HG03457 (cell line): ENCODE measurements at regions not wholly inside any gene's neighbourhood (a gene's known extent, or its start where the extent isn't known, plus 50 kb on each side); places are given as distances from the start of the nearest gene placed in this dataset.
"Not testable (repeated sequence)": the region's sequence is repeated elsewhere in the genome, so short reads cannot be mapped to it uniquely, and the experiment has no call there.

Source experiments
- ATAC-seq: cut with Tn5 transposase; IDR thresholded peaks from one replicate; pipeline ENCODE4 v1.9.1; 2021; ENCODE audit warnings: moderate number of reproducible peaks; ENCODE audit not compliant: unreplicated experiment

DNA sequence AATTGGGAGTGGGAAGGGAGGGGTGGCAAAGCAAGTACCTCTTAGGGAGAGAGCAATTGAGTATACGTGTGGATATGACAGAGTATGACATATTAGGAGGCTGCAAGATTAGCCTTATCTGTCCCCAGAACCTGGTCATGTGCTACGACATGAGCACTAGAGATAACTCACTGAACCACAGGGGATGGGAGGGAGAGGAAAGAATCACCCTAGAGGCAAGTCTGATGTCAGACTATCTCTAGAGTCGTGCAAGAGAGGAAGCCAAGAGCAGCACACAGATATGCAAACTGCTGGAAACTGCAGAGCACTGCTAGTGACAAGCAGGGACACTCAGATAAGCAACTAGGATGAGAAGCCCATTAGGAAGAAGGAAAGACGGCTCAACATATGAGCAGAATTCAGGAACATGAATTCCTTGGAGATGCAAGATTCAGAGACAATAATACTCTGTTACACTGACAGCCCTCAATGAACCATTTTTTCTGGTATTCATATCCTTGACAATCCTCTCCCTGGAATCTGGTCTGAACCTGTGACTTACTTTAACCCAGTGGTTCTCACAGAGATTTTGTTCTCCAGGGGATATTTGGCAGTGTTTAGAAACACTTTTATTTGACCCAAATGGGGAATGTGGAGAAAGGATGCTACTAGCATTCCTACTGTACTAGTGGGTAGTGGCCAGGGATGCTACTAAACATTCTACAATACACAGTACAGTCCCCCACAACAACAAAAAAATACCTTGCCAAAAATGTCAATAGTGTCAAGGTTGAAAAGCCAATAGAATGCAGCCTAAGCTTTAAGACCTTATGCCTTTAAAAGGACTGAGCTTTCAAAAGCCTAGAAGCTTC lies 84.0 kb upstream of the BMP2K start:
- ATAC-seq, result peak; percentile 52

DNA sequence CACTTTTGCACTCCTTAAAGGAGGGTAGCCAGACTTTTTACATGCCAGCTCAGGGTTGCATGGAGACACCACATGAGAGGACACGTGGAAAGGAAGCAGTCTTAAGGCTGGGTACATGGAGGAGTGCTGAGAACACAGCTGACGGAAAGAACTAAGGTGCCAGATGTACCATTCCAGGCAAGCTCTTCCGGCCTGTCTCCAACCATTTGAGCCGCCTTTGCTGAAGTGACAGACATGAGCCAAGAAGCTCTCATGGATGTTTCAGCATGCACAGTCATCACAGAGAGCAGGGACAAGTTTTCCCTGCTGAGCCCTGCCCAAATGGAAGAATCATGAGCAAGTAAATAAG lies 83.4 kb upstream of the BMP2K start:
- ATAC-seq, result no peak

- no peak for ATAC-seq
Observed at GRCh38 chr4:78693777-78694456, 82.2 kb upstream of the BMP2K start.

DNA sequence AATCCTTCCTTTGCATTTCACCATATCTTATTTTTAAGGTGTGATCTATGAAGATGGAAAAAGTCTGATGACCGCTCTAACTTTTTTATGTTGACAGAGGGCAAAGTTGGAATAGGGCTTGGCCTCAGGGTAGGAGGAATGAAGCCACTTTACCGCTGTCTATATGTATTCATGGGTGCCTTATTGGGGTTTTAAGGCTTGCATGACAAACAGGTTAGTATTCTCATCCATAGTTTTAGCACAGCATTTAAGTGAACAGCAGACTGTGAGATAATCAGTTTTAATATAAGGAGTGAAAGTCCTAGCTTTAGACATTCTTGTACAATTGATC lies 81.7 kb upstream of the BMP2K start:
- ATAC-seq, result no peak

- ATAC-seq, result no peak
Observed at GRCh38 chr4:78695910-78696309, 80.2 kb upstream of the BMP2K start.

GRCh38 chr4:78703079-78703478 lies 73.1 kb upstream of the BMP2K start:
- ATAC-seq, result no peak

DNA sequence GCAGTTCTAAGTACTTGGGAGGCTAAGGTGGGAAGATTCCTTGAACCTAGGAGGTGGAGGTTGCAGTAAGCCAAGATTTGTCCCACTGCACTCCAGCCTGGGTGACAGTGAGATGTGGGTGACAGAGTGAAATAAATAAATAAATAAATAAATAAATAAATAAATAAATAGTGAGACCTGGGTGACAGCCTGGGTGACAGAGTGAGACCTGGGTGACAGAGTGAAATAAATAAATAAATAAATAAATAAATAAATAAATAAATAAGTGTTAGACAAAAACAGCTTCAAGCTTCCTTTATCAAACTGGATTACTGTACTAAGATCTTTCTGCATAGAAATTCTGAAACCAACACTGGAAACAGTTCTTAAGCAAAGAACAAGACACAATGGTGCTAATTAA lies 71.8 kb upstream of the BMP2K start:
- no peak for ATAC-seq

GRCh38 chr4:78704981-78705683 lies 71.0 kb upstream of the BMP2K start:
- no peak for ATAC-seq

DNA sequence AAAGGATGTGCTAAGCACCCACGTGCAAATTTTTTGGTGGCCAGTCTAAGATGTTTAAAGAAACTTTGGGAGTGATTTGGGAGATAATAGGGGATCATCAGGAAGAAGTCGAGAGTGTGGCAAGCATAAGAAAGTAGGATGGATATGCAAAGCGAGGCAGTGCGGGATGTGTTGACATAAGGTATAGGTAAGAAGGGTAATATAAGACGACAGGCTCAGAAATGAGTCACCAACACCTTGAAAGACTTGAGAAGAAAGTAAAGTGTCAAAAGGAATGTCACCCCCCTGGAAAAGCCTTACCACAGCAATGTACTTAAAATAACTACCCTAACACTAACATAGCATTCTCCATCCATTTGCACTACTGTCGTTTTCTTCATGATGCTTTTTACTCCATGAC lies 69.8 kb upstream of the BMP2K start:
- ATAC-seq, result no peak

- no peak for ATAC-seq
Observed at GRCh38 chr4:78707268-78707667, 68.9 kb upstream of the BMP2K start.

DNA sequence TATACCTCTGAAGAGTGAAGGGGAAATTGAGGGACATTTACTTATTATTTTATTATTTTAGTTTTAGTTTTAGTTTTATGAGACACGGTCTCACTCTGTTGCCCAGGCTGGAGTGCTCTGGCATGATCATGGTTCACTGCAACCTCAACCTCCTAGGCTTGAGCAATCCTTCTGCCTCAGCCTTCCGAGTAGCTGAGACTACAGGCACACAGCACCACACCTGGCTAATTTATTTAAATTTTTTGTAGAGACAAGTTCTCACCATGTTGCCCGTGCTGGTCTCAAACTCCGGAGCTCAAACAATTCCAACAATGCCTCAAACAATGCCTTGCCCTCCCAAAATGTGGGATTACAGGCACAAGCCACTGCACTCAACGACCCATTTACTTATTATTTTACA lies 68.4 kb upstream of the BMP2K start:
- no peak for ATAC-seq

DNA sequence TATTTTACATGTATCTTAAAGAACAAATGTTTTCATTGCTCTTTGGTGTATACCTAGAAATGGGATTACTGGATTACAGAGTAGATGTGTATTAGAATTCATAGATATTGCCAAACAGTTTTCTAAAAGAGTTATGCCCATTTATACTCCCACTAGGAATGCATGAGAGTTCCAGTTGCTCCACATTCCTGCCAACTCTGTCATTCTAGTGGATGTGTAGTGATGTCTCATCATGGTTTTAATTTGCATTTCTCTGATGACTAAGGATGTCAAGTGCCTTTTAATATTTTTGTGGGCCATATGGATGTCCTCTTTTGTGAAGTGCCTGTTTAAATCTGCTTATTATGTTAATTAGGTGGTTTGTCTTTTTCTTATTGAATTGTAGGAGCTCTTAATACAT lies 65.6 kb upstream of the BMP2K start:
- ATAC-seq, result no peak

- ATAC-seq, result no peak
Observed at GRCh38 chr4:78711676-78712075, 64.5 kb upstream of the BMP2K start.

DNA sequence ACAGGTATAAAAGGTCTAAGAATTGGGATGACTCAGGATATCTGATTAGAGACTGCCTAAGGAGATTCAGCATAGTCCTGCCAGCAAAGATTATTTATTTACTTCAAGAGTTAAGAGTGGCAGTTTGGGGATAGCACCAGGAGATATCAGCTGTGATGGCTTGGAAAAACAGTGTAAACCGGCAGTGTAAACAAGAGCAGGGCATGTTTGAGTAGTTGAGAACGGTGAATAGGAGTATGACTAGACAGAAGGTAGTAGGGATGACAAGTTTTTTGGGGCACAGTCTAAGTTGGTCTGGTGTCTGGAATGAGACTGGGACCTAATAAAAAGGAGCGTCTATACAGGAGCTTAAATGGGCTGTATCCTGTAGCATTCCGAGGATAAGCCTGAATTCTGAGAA lies 61.6 kb upstream of the BMP2K start:
- ATAC-seq, result not testable (repeated sequence)

DNA sequence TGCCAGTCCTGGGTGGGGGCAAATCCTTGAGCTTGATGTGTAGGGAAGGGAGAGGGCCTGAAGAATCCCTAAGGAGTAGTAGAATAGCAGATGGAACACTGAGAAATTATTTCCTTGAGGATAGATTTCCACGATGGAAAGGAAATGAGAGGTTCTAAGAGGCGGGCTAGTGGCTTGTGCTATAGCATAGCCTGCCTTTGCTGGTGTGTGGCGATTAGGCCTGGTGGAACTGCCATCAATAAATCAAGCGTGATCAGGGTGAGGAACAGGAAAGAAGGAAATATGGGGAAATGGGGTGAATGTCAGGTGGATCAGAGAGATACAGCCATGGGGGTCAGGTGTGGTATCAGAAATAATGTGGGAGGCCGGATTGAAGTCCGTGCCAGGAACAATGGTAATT lies 60.8 kb upstream of the BMP2K start:
- not testable (repeated sequence) for ATAC-seq

GRCh38 chr4:78717712-78718111 lies 58.4 kb upstream of the BMP2K start:
- not testable (repeated sequence) for ATAC-seq

GRCh38 chr4:78720204-78720603 lies 55.9 kb upstream of the BMP2K start:
- no peak for ATAC-seq

DNA sequence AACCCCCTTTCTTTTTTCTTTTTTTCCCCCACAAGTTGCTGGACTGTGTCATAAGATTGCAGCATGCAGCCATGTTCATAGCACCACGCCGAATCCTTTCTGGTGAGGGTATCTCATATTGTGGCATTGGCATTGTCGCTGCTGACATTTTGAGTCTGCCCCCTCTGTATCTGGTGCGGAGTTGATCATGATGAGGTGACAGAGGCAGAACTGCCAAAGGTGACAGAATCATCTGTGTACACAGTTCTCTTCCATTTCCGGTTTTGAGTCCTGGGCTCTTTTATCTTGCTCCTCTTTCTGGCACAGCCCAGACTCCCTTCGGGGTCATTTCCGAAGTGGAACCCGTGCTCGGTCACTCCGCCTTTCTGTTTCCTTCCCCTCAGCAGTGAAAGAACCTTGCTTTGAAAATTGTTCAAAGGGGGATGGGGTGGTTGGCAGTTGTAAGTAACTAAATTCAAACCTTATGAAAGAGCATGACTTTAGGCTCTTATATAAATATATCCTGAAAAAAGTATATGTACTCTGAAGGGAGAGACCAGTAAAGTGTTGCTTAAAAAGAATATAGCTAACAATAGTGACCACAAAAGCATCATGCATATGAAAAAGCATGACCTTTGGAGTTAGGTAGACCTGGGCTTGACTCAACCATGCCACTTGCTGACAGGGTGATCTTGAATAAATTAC lies 55.0 kb upstream of the BMP2K start:
- no peak for ATAC-seq

- no peak for ATAC-seq
Observed at GRCh38 chr4:78721747-78722146, 54.4 kb upstream of the BMP2K start.

DNA sequence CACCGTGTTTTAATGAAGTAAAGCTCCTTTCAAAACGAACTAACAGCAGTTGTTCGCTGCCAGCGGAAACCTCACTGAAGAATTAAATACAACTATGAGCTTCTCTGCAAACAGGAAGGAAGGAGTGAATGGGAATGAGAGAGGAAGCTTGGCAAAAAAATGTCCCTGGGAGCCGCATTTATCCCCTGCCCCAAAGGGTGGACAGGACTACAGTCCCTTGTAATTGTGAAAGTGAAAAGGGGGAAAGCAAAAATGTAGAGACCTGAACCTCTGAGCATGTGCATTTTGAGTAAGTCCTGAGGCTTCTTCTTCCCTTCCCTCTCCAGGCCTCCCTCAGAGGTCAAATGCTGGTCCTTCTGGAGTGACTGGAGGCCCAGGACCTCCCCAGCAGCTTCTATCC lies 53.8 kb upstream of the BMP2K start:
- ATAC-seq, result no peak

GRCh38 chr4:78722878-78723277 lies 53.3 kb upstream of the BMP2K start:
- no peak for ATAC-seq
